ENCODE measurements at regions not wholly inside any gene's neighbourhood (a gene's known extent, or its start where the extent isn't known, plus 50 kb on each side); places are given as distances from the start of the nearest gene placed in this dataset.

- Mint-ChIP-seq H3K27me3 (ENCODE audit: low read depth) (no peaks in the 10 kb centered on the region), H3K4me3 (no peak overlapping the region), H3K27ac (no peak overlapping the region), H3K9me3 (peaks cover 47% of the 10 kb centered on the region), H3K36me3 (ENCODE audit: low read depth) (peaks cover 43% of the 10 kb centered on the region), H3K4me1 (ENCODE audit: low read depth) (peaks cover 26% of the 10 kb centered on the region)
Observed at GRCh38 chr1:193431265-193431977, 245.0 kb upstream of the B3GALT2 start.

GRCh38 chr1:193427524-193427923 lies 241.1 kb upstream of the B3GALT2 start:
- H3K9me3 Mint-ChIP-seq: peaks cover 17% of the 10 kb centered on the region
- peaks cover 18% of the 10 kb centered on the region for H3K4me1 Mint-ChIP-seq (ENCODE audit: low read depth)
- no peak overlapping the region for H3K4me3 Mint-ChIP-seq
- H3K36me3 Mint-ChIP-seq (ENCODE audit: low read depth): peaks cover 16% of the 10 kb centered on the region
- H3K27me3 Mint-ChIP-seq (ENCODE audit: low read depth): no peaks in the 10 kb centered on the region
- no peak overlapping the region for H3K27ac Mint-ChIP-seq

GRCh38 chr1:193426061-193426460 lies 239.6 kb upstream of the B3GALT2 start:
- Mint-ChIP-seq H3K27me3 (ENCODE audit: low read depth) (no peaks in the 10 kb centered on the region), H3K9me3 (peaks cover 6% of the 10 kb centered on the region), H3K4me1 (ENCODE audit: low read depth) (peaks cover 16% of the 10 kb centered on the region), H3K27ac (no peak overlapping the region), H3K4me3 (no peak overlapping the region), H3K36me3 (ENCODE audit: low read depth) (peaks cover 7% of the 10 kb centered on the region)

- H3K4me3 Mint-ChIP-seq: no peak overlapping the region
- peaks cover 3% of the 10 kb centered on the region for H3K9me3 Mint-ChIP-seq
- H3K4me1 Mint-ChIP-seq (ENCODE audit: low read depth): peaks cover 32% of the 10 kb centered on the region
- no peaks in the 10 kb centered on the region for H3K27me3 Mint-ChIP-seq (ENCODE audit: low read depth)
- H3K27ac Mint-ChIP-seq: no peak overlapping the region
- peaks cover 7% of the 10 kb centered on the region for H3K36me3 Mint-ChIP-seq (ENCODE audit: low read depth)
Observed at GRCh38 chr1:193421487-193421886, 235.1 kb upstream of the B3GALT2 start.

GRCh38 chr1:193419295-193419694 lies 232.9 kb upstream of the B3GALT2 start:
- H3K4me1 Mint-ChIP-seq (ENCODE audit: low read depth): peaks cover 38% of the 10 kb centered on the region
- no peak overlapping the region for H3K4me3 Mint-ChIP-seq
- no peaks in the 10 kb centered on the region for H3K27me3 Mint-ChIP-seq (ENCODE audit: low read depth)
- H3K9me3 Mint-ChIP-seq: peaks cover 10% of the 10 kb centered on the region
- no peak overlapping the region for H3K27ac Mint-ChIP-seq
- H3K36me3 Mint-ChIP-seq (ENCODE audit: low read depth): peaks cover 15% of the 10 kb centered on the region

- H3K36me3 Mint-ChIP-seq (ENCODE audit: low read depth): peaks cover 15% of the 10 kb centered on the region
- H3K4me1 Mint-ChIP-seq (ENCODE audit: low read depth): peaks cover 37% of the 10 kb centered on the region
- no peaks in the 10 kb centered on the region for H3K27me3 Mint-ChIP-seq (ENCODE audit: low read depth)
- H3K4me3 Mint-ChIP-seq: peak overlapping the region; percentile 66
- peaks cover 10% of the 10 kb centered on the region for H3K9me3 Mint-ChIP-seq
- peak overlapping the region; percentile 71 for H3K27ac Mint-ChIP-seq
Observed at GRCh38 chr1:193418745-193419058, 232.3 kb upstream of the B3GALT2 start.

- peak overlapping the region; percentile 71 for H3K27ac Mint-ChIP-seq
- peaks cover 11% of the 10 kb centered on the region for H3K9me3 Mint-ChIP-seq
- H3K4me3 Mint-ChIP-seq: peak overlapping the region; percentile 66
- H3K4me1 Mint-ChIP-seq (ENCODE audit: low read depth): peaks cover 37% of the 10 kb centered on the region
- H3K36me3 Mint-ChIP-seq (ENCODE audit: low read depth): peaks cover 17% of the 10 kb centered on the region
- H3K27me3 Mint-ChIP-seq (ENCODE audit: low read depth): no peaks in the 10 kb centered on the region
Observed at GRCh38 chr1:193417945-193418744, 231.7 kb upstream of the B3GALT2 start.

- no peaks in the 10 kb centered on the region for H3K27me3 Mint-ChIP-seq (ENCODE audit: low read depth)
- H3K36me3 Mint-ChIP-seq (ENCODE audit: low read depth): peaks cover 18% of the 10 kb centered on the region
- H3K4me1 Mint-ChIP-seq (ENCODE audit: low read depth): peaks cover 41% of the 10 kb centered on the region
- peak overlapping the region; percentile 47 for H3K27ac Mint-ChIP-seq
- H3K4me3 Mint-ChIP-seq: peak overlapping the region; percentile 17
- H3K9me3 Mint-ChIP-seq: peaks cover 14% of the 10 kb centered on the region
Observed at GRCh38 chr1:193417403-193417802, 231.0 kb upstream of the B3GALT2 start.

GRCh38 chr1:193416226-193417024 lies 230.0 kb upstream of the B3GALT2 start:
- Mint-ChIP-seq H3K4me3 (no peak overlapping the region), H3K9me3 (peaks cover 14% of the 10 kb centered on the region), H3K27ac (no peak overlapping the region), H3K27me3 (ENCODE audit: low read depth) (no peaks in the 10 kb centered on the region), H3K4me1 (ENCODE audit: low read depth) (peaks cover 48% of the 10 kb centered on the region), H3K36me3 (ENCODE audit: low read depth) (peaks cover 18% of the 10 kb centered on the region)

- H3K9me3 Mint-ChIP-seq: peaks cover 14% of the 10 kb centered on the region
- H3K27ac Mint-ChIP-seq: no peak overlapping the region
- H3K4me1 Mint-ChIP-seq (ENCODE audit: low read depth): peaks cover 48% of the 10 kb centered on the region
- no peak overlapping the region for H3K4me3 Mint-ChIP-seq
- peaks cover 19% of the 10 kb centered on the region for H3K36me3 Mint-ChIP-seq (ENCODE audit: low read depth)
- no peaks in the 10 kb centered on the region for H3K27me3 Mint-ChIP-seq (ENCODE audit: low read depth)
Observed at GRCh38 chr1:193415256-193415655, 228.8 kb upstream of the B3GALT2 start.

- H3K36me3 Mint-ChIP-seq (ENCODE audit: low read depth): peaks cover 28% of the 10 kb centered on the region
- peaks cover 49% of the 10 kb centered on the region for H3K4me1 Mint-ChIP-seq (ENCODE audit: low read depth)
- H3K27me3 Mint-ChIP-seq (ENCODE audit: low read depth): no peaks in the 10 kb centered on the region
- H3K4me3 Mint-ChIP-seq: no peak overlapping the region
- H3K9me3 Mint-ChIP-seq: peaks cover 20% of the 10 kb centered on the region
- H3K27ac Mint-ChIP-seq: peak overlapping the region; percentile 31
Observed at GRCh38 chr1:193413376-193413775, 227.0 kb upstream of the B3GALT2 start.

GRCh38 chr1:193412748-193413147 lies 226.3 kb upstream of the B3GALT2 start:
- Mint-ChIP-seq H3K4me3 (no peak overlapping the region), H3K4me1 (ENCODE audit: low read depth) (peaks cover 43% of the 10 kb centered on the region), H3K27me3 (ENCODE audit: low read depth) (no peaks in the 10 kb centered on the region), H3K36me3 (ENCODE audit: low read depth) (peaks cover 28% of the 10 kb centered on the region), H3K9me3 (peaks cover 22% of the 10 kb centered on the region), H3K27ac (peak overlapping the region; percentile 31)

GRCh38 chr1:193411714-193412113 lies 225.3 kb upstream of the B3GALT2 start:
- peak overlapping the region; percentile 79 for H3K27ac Mint-ChIP-seq
- peaks cover 22% of the 10 kb centered on the region for H3K9me3 Mint-ChIP-seq
- H3K27me3 Mint-ChIP-seq (ENCODE audit: low read depth): no peaks in the 10 kb centered on the region
- H3K4me1 Mint-ChIP-seq (ENCODE audit: low read depth): peaks cover 42% of the 10 kb centered on the region
- H3K4me3 Mint-ChIP-seq: peak overlapping the region; percentile 39
- peaks cover 28% of the 10 kb centered on the region for H3K36me3 Mint-ChIP-seq (ENCODE audit: low read depth)

GRCh38 chr1:193411215-193411614 lies 224.8 kb upstream of the B3GALT2 start:
- H3K27me3 Mint-ChIP-seq (ENCODE audit: low read depth): no peaks in the 10 kb centered on the region
- H3K27ac Mint-ChIP-seq: no peak overlapping the region
- H3K9me3 Mint-ChIP-seq: peaks cover 22% of the 10 kb centered on the region
- no peak overlapping the region for H3K4me3 Mint-ChIP-seq
- peaks cover 26% of the 10 kb centered on the region for H3K36me3 Mint-ChIP-seq (ENCODE audit: low read depth)
- peaks cover 40% of the 10 kb centered on the region for H3K4me1 Mint-ChIP-seq (ENCODE audit: low read depth)
